HS-27A (cell line): ENCODE measurements at regions not wholly inside any gene's neighbourhood (a gene's known extent, or its start where the extent isn't known, plus 50 kb on each side); places are given as distances from the start of the nearest gene placed in this dataset.

ENCODE experiments used
- DNase-seq: peaks from one replicate; pipeline ENCODE4 v3.0.0-alpha.2; 2012; ENCODE audit warnings: low read depth, missing footprints

GRCh38 chr5:137567226-137567625, 68.1 kb upstream of the SPOCK1 start:
- DNase-seq = no peak

- no peak for DNase-seq
Observed at GRCh38 chr5:137566780-137567179, 67.7 kb upstream of the SPOCK1 start.

DNA sequence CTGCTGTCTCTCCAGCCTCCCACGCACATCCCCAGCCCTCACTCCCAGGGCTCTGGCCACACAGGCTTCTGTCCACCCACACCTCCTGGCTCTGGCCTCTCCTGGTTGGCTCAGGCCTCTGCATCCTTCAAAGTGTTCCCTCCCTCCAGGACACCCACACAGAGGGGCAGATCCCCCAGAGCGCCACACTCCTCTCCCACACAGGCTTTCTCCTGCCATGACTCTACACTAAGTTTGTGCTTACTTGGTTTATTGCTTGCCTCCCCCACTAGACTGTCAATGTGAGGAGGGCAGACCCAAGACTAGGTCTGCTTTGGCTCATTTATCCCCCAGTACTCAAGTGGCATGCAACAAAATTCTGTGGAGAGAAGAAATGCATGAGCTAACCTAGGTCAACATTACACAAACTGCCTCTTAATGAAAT, 67.0 kb upstream of the SPOCK1 start:
- no peak for DNase-seq

GRCh38 chr5:137565450-137565849, 66.3 kb upstream of the SPOCK1 start:
- DNase-seq = peak; percentile 49

DNA sequence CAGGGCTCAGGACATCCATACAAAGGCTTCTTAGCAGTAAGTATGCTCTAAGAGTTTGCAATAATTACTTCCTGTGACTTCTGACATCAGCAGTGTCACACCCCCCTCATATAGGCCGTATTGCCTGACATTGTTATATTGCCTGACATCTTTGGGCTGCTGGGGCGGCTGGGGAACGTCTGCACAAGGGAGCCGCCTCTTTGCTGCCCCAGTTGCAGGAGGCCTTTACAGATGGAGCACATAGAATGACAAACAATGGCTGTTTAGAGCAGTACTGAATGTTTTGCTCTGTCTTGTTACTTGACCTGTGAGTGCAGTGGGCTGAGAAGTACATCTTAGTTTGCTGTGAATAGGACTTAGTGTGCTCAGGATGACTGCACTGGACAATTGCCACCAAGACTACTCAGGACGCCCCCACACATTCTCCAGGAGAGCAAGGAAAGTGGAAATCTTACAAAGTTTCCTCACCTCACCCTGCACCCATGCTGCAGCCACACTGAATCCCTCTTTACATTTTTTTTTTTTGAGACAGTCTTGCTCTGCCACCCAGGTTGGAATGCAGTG, 65.4 kb upstream of the SPOCK1 start:
- no peak for DNase-seq

DNA sequence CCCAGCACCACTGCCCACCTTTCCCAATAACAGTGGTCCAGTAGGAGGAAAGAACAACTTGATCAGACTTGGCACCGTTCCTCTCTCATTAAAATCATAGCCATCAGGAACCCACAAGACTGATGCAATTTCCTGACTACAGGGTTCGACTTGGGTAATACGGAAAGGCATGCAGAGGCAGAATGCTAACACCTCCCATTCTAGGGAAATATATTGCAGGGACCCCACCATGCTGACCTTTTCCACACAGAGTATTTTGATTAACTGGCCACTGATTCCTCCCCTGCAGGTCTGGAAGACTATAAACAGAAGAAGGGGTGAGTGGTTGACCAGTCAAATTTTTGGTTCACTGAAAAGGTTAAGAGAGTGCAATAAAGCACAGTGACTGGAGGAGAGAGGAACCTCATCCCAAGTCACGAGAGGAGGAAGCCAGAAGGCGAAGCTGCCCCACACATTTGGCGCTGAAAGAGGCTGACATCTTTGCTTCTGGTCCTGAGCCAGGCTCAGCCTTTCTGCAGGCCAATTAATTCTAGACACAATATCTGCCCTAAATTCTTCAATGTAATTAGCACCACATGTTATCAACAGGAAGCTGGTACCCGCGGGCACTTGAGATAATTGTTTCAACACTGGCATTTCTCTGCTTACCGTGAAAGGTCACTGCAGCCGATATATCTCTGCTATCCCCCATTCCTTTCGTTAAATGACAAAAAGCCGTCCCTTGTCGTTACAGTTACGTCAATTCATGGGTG, 64.7 kb upstream of the SPOCK1 start:
- DNase-seq = no peak

DNA sequence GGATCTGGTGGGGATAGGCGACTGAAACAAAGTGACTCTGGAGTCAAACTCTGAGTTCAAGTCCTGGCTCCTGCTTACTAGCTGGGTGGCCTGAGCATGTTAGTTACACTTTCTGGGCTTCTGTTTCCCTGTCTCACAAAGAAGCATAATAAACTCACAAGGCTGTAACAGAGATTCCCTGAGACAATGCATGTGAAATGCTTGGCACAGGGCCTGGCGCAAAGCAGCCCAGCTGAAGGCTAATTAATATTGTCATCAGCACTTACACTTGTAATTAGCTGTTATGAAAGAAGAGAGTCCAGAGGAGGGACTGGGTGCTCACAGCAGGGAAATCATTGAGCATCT, 64.1 kb upstream of the SPOCK1 start:
- no peak for DNase-seq

DNA sequence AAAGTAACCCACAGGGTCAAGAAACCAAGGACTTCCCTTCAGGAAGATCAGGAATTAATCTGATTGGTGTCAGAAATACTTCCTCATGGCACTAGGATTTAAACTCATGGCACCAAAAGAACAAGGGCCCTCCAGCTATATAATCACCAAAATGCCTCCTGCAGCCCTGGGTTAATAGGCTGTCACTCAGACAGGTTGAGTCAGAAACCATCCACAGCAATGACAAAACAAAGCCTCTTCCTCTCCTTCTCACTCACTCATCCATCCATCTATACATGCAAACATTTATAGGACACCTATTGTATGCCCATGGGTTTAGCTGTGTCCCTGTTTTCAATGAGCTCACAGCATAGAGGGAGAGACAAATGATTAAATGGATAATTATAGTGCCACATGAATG, 62.5 kb upstream of the SPOCK1 start:
- DNase-seq = no peak

GRCh38 chr5:137560420-137560819, 61.3 kb upstream of the SPOCK1 start:
- no peak for DNase-seq
